ENCODE measurements at regions not wholly inside any gene's neighbourhood (a gene's known extent, or its start where the extent isn't known, plus 50 kb on each side); places are given as distances from the start of the nearest gene placed in this dataset.

DNA sequence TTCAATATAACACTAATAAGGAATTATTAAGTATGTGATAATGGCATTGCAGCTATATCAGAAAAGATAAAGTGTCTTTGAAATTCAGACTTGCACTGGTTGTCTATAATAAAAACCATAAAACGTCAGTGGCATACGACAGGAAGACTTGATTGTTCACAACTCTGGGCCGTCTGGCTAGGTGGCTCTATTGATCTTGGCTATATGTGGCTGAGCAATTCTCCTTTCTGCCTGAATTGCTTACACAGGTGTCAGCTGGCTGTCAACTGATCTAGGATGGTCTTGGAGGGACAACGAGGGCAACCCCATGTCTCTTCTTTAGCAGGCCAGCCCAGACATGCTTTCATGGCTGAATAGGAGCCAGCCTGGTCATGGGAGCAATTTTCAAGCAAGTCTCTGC, 359.1 kb downstream of the QKI start:
- TF ChIP-seq, protein P1, sequence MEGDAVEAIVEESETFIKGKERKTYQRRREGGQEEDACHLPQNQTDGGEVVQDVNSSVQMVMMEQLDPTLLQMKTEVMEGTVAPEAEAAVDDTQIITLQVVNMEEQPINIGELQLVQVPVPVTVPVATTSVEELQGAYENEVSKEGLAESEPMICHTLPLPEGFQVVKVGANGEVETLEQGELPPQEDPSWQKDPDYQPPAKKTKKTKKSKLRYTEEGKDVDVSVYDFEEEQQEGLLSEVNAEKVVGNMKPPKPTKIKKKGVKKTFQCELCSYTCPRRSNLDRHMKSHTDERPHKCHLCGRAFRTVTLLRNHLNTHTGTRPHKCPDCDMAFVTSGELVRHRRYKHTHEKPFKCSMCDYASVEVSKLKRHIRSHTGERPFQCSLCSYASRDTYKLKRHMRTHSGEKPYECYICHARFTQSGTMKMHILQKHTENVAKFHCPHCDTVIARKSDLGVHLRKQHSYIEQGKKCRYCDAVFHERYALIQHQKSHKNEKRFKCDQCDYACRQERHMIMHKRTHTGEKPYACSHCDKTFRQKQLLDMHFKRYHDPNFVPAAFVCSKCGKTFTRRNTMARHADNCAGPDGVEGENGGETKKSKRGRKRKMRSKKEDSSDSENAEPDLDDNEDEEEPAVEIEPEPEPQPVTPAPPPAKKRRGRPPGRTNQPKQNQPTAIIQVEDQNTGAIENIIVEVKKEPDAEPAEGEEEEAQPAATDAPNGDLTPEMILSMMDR (IDR thresholded peaks at IDR 0.05), result no peak
- H3K9me3 ChIP-seq, result no peaks in the 10 kb centered on the region
- H3K27me3 ChIP-seq, result no peaks in the 10 kb centered on the region
- no peak overlapping the region for H3K27ac ChIP-seq
- ATAC-seq (no peak), DNase-seq (no peak)
- no peaks in the 10 kb centered on the region for H3K36me3 ChIP-seq
- H3K4me1 ChIP-seq, result no peaks in the 10 kb centered on the region
- no peak overlapping the region for H3K4me3 ChIP-seq
- intact Hi-C loops (cut with DNase I), result no loop called here

DNA sequence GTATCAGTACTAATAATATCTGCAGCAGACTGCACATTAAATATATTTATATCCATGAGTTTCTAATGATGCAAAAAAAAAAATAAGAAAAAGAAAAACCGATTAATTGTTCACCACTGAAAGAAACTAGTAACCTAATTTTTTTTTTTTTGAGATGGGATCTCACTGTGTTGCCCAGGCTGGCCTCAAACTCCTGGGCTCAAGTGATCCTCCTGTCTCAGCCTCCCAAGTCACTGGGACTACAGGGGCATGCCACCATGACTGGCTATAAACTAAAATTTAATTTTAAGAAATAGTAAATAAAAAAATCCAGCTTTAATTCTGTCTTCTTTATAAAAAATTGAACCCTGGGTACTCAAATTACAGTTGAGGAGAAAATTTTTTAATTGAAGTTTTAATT, 358.2 kb downstream of the QKI start:
- intact Hi-C loops (cut with DNase I), result no loop called here

DNA sequence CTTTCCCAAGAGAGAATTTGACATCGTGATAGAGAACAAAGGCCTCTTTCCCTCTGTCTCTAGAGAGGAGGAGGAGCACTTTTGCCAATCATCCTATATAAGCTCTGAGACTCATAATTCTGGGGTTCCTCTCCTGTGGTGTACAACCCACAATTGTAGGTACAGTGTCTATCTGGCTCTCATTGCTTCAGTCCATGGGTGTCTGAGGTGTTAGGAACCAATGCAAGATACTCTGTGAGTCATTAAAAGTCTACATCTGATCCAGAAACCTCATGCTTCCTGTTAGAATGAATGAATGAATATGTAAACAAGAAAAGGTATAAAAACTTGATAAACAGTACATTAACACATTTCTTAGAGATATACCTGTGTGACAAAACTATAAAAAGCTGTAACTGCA, 356.7 kb downstream of the QKI start:
- H3K9me3 ChIP-seq, result no peaks in the 10 kb centered on the region
- TF ChIP-seq, protein P1 (IDR thresholded peaks at IDR 0.05), result no peak
- no peak overlapping the region for H3K4me3 ChIP-seq
- ATAC-seq (no peak), DNase-seq (no peak)
- no peaks in the 10 kb centered on the region for H3K4me1 ChIP-seq
- no peaks in the 10 kb centered on the region for H3K36me3 ChIP-seq
- intact Hi-C loops (cut with DNase I), result no loop called here
- H3K27me3 ChIP-seq, result no peaks in the 10 kb centered on the region
- H3K27ac ChIP-seq, result no peak overlapping the region

More for the DNA sequence above, 358.2 kb downstream of the QKI start:
- Histone ChIP-seq H3K4me1 (no peaks in the 10 kb centered on the region), H3K27me3 (no peaks in the 10 kb centered on the region), H3K36me3 (no peaks in the 10 kb centered on the region), H3K4me3 (no peak overlapping the region), H3K9me3 (no peaks in the 10 kb centered on the region), H3K27ac (no peak overlapping the region)
- ATAC-seq (no peak), DNase-seq (no peak)
- TF ChIP-seq, protein P1 (IDR thresholded peaks at IDR 0.05), result no peak

DNA sequence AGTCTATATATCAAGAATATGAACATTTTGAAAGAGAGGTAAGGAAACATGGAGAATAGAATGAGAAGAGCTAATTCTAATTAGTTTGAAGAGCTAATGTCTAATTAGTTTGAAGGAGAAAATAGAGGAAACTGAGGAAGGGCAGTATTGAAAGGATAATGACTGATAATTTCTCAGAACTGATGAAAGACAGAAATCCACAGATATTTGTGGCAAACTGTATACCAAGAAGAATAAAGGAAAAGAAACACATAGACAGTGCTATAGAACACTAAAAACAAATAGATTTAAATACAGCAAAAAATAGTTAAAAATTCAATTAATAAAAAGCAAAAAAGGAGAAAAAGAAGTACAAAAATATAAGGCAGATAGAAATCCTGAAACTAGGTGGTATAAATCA, 354.4 kb downstream of the QKI start:
- TF ChIP-seq, protein P1 (IDR thresholded peaks at IDR 0.05), result no peak
- no peak for ATAC-seq
- Histone ChIP-seq H3K9me3 (no peaks in the 10 kb centered on the region), H3K36me3 (no peaks in the 10 kb centered on the region), H3K4me1 (no peaks in the 10 kb centered on the region), H3K27me3 (no peaks in the 10 kb centered on the region), H3K27ac (no peak overlapping the region), H3K4me3 (no peak overlapping the region)
- DNase-seq, result no peak
- intact Hi-C loops (cut with DNase I), result no loop called here

DNA sequence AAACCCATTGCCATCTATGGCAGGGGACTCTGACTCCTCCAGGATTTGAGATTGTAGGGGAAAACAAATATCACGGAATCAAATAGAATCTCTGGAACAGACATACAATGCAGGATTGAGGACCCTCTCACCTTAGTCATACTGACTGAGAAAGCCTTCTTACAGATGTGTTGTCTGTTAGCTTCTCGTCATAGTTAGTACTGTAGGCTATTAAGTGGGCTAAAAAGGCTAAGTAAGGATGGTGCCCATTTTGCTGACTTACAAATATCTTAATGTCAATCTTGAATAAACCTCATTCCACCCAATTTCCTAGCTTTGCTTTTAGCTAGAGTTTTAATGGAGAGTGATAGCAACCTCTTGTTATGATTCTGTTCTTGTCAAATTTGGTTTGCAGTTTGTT, 352.4 kb downstream of the QKI start:
- intact Hi-C loops (cut with DNase I), result no loop called here
- Histone ChIP-seq H3K27me3 (no peaks in the 10 kb centered on the region), H3K36me3 (no peaks in the 10 kb centered on the region), H3K9me3 (no peaks in the 10 kb centered on the region), H3K4me3 (no peak overlapping the region), H3K4me1 (no peaks in the 10 kb centered on the region), H3K27ac (peak overlapping the region in 1 of 2 donors; percentile 51)
- TF ChIP-seq, protein P1 (IDR thresholded peaks at IDR 0.05), result no peak
- ATAC-seq (no peak), DNase-seq (no peak)
